ENCODE measurements at regions not wholly inside any gene's neighbourhood (a gene's known extent, or its start where the extent isn't known, plus 50 kb on each side); places are given as distances from the start of the nearest gene placed in this dataset.
"Not testable (repeated sequence)": the region's sequence is repeated elsewhere in the genome, so short reads cannot be mapped to it uniquely, and the experiment has no call there.

DNA sequence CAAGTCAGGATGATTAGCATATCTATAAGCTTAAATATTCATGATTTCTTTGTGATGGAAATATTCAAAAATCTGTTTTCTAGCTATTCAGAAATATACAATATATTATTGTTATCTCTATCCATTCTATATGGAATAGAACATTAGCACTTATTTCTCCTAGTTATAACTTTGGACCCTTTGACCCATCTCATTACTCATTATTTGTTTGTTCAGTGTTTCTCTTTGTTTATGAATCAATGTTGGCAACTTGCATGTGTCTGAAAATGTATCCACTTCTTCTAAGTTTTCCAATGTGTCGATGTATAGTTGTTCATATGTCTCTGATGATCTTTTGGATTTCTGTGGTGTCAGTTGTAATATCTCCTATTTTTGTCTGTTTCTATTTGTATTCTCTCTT lies 1059.3 kb downstream of the CDH9 start:
- Histone ChIP-seq H3K4me3 (no peak overlapping the region), H3K36me3 (no peaks in the 10 kb centered on the region), H3K4me1 (replicated peaks) (no peaks in the 10 kb centered on the region), H3K9me3 (no peaks in the 10 kb centered on the region), H3K27ac (no peak overlapping the region), H3K27me3 (replicated peaks; ENCODE audit: insufficient read depth) (no peaks in the 10 kb centered on the region)
- intact Hi-C loops (cut with DNase I): no loop called here
- 86% methylated on average over 1 of the region's 1 CpG for WGBS
- DNase-seq (ENCODE audit: low spot score): no peak
- TF ChIP-seq POLR2A (IDR thresholded peaks at IDR 0.05) (no peak), POLR2AphosphoS5 (IDR thresholded peaks at IDR 0.05) (no peak)
- TF ChIP-seq, protein P1, sequence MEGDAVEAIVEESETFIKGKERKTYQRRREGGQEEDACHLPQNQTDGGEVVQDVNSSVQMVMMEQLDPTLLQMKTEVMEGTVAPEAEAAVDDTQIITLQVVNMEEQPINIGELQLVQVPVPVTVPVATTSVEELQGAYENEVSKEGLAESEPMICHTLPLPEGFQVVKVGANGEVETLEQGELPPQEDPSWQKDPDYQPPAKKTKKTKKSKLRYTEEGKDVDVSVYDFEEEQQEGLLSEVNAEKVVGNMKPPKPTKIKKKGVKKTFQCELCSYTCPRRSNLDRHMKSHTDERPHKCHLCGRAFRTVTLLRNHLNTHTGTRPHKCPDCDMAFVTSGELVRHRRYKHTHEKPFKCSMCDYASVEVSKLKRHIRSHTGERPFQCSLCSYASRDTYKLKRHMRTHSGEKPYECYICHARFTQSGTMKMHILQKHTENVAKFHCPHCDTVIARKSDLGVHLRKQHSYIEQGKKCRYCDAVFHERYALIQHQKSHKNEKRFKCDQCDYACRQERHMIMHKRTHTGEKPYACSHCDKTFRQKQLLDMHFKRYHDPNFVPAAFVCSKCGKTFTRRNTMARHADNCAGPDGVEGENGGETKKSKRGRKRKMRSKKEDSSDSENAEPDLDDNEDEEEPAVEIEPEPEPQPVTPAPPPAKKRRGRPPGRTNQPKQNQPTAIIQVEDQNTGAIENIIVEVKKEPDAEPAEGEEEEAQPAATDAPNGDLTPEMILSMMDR (IDR thresholded peaks at IDR 0.05): no peak

DNA sequence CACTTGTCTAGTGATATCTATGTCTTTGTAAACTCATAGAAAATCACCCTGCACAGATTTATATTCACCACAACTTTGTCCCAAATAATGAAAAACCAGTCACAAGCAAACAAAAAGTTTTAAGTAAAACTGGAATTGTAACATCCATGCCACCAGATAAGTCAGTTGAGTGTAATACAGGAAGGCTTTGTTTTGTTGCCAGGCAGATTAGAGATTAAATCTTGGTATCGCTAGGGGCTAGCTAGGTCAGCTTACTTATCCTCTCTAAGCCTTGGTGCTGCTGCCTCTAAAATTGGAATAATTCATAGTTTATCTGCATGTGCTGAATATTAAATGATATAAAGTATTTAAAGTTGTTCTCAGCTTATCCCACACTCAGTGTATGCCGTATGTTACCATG lies 1062.5 kb downstream of the CDH9 start:
- intact Hi-C loops (cut with DNase I): no loop called here
- DNase-seq (ENCODE audit: low spot score): no peak
- H3K9me3 ChIP-seq: no peaks in the 10 kb centered on the region
- H3K27me3 ChIP-seq (replicated peaks; ENCODE audit: insufficient read depth): no peaks in the 10 kb centered on the region
- no peak overlapping the region for H3K4me3 ChIP-seq
- H3K4me1 ChIP-seq (replicated peaks): no peaks in the 10 kb centered on the region
- no peak for TF ChIP-seq POLR2AphosphoS5 (IDR thresholded peaks at IDR 0.05)
- TF ChIP-seq, protein P1 (IDR thresholded peaks at IDR 0.05): no peak
- TF ChIP-seq POLR2A (IDR thresholded peaks at IDR 0.05): no peak
- no peaks in the 10 kb centered on the region for H3K36me3 ChIP-seq
- WGBS: 52% methylated on average over 2 of the region's 2 CpGs
- H3K27ac ChIP-seq: no peak overlapping the region

DNA sequence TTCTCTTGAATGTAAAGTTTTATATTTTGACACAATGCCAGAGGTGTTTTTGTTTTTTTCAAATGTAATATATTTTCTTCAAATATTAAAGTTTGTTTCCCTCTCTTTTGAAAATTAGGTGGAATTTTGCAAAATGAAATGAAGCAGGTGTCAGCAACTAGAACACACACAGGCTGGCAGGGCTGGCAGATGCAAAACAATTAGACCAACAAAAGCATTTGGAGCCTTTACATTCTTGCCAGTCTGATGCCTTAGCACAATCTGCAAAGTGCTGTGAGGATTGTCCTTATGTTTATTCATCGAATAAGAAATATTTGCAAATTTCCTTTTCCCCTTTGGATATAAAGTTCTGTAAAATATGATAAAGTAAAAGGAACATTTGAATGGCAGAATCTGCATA lies 1063.9 kb downstream of the CDH9 start:
- H3K36me3 ChIP-seq: no peaks in the 10 kb centered on the region
- WGBS: 93% methylated on average over 1 of the region's 1 CpG

DNA sequence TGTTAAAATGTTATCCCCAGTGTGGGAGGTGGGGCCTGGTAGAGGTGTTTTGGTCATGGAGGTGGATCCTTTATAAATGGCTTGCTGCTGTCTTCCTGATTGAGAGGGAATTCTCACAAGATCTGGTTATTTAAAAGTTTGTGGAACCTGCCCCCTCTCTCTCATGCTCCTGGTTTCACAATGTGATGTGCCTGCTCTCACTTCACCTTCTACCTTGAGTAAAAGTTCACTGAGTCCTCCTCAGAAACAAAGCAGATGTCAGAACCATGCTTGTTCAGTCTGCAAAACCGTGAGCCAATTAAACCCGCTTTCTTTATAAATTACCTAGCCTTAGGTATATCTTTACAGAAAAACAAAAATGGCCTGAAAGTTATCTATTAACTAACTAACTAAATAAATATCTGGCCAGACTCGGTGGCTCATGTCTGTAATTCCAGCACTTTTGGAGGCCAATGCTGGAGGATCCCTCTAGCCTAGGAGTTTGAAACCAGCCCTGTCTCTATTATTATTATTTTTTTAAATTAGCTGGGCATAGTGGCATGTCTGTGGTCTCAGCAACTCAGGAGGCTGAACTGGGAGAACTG lies 1067.4 kb downstream of the CDH9 start:
- Histone ChIP-seq H3K4me3 (no peak overlapping the region), H3K27ac (no peak overlapping the region), H3K27me3 (replicated peaks; ENCODE audit: insufficient read depth) (no peaks in the 10 kb centered on the region), H3K36me3 (no peaks in the 10 kb centered on the region), H3K4me1 (replicated peaks) (no peaks in the 10 kb centered on the region), H3K9me3 (no peaks in the 10 kb centered on the region)
- TF ChIP-seq POLR2AphosphoS5 (IDR thresholded peaks at IDR 0.05) (no peak), POLR2A (IDR thresholded peaks at IDR 0.05) (no peak)
- TF ChIP-seq, protein P1 (IDR thresholded peaks at IDR 0.05): no peak
- DNase-seq (ENCODE audit: low spot score): no peak
- 74% methylated on average over 3 of the region's 3 CpGs for WGBS
- intact Hi-C loops (cut with DNase I): no loop called here

More for the DNA sequence above, 1063.9 kb downstream of the CDH9 start:
- TF ChIP-seq POLR2A (IDR thresholded peaks at IDR 0.05): no peak
- intact Hi-C loops (cut with DNase I): no loop called here
- Histone ChIP-seq H3K4me1 (replicated peaks) (no peaks in the 10 kb centered on the region), H3K9me3 (no peaks in the 10 kb centered on the region), H3K27ac (no peak overlapping the region), H3K4me3 (no peak overlapping the region), H3K27me3 (replicated peaks; ENCODE audit: insufficient read depth) (no peaks in the 10 kb centered on the region)
- no peak for DNase-seq (ENCODE audit: low spot score)

DNA sequence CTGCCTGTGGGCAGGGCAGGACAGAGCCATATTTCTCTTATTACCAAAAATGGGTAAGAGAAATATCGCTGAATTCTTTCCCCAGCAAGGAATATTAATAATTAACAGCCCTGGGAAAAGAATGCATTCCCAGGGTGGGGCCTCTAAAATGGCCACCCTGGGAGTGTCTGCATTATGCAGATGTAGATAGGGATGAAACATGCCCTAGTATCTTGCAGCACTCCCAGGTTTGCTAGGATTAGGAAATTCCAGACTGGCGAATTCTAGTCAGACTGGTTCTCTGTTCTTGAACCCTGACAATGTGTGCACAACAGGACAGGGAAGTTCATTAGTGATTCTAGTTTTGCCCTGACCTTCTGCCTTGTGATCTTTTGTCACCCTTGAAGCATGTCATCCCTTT lies 1069.3 kb downstream of the CDH9 start:
- H3K27me3 ChIP-seq (replicated peaks; ENCODE audit: insufficient read depth); H3K36me3 ChIP-seq; H3K4me3 ChIP-seq; H3K27ac ChIP-seq; DNase-seq (ENCODE audit: low spot score); intact Hi-C loops (cut with DNase I); H3K9me3 ChIP-seq; H3K4me1 ChIP-seq (replicated peaks): not testable (repeated sequence)
- WGBS: 87% methylated on average over 2 of the region's 2 CpGs

DNA sequence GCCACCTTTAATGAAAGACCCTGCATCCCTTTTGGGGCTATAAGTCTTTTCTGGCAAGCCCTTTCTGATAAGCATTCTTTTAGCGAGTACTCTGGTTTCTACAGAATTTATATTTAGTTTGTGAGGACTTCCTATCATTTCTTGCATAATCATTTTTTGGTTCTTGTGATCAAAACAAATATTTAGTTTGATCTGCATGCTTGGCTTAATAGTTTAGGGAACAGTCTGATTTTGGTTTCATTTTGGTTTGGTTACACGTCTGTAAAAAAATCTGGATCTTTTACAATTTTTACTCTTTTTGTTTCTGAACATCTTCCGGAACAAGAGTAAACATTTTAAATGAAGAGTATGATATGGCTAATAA lies 1074.4 kb downstream of the CDH9 start:
- Histone ChIP-seq H3K36me3 (no peaks in the 10 kb centered on the region), H3K27me3 (replicated peaks; ENCODE audit: insufficient read depth) (no peaks in the 10 kb centered on the region), H3K4me1 (replicated peaks) (no peaks in the 10 kb centered on the region), H3K4me3 (no peak overlapping the region), H3K9me3 (no peaks in the 10 kb centered on the region), H3K27ac (no peak overlapping the region)
- DNase-seq (ENCODE audit: low spot score): no peak
- TF ChIP-seq POLR2AphosphoS5 (IDR thresholded peaks at IDR 0.05) (no peak), POLR2A (IDR thresholded peaks at IDR 0.05) (no peak)
- TF ChIP-seq, protein P1 (IDR thresholded peaks at IDR 0.05): no peak
- intact Hi-C loops (cut with DNase I): no loop called here
- 54% methylated on average over 3 of the region's 3 CpGs for WGBS

All from prostate gland (tissue), 2 donors.